ENCODE measurements at regions not wholly inside any gene's neighbourhood (a gene's known extent, or its start where the extent isn't known, plus 50 kb on each side); places are given as distances from the start of the nearest gene placed in this dataset.

- TF ChIP-seq POLR2A (IDR thresholded peaks at IDR 0.05) (no peak), CTCF (IDR thresholded peaks at IDR 0.05) (no peak)
Measured at GRCh38 chr6:16049168-16049567, 79.7 kb upstream of the MYLIP start.

Measured in uterus (tissue), 2 donors.